Endothelial cell (in vitro differentiated cells): ENCODE measurements at regions not wholly inside any gene's neighbourhood (a gene's known extent, or its start where the extent isn't known, plus 50 kb on each side); places are given as distances from the start of the nearest gene placed in this dataset.

Source experiments
- DNase-seq: peaks from one replicate; pipeline ENCODE4 v3.0.0; 2021; ENCODE audit warnings: low spot score
- H3K27ac Mint-ChIP-seq: one replicate; pipeline ENCODE4 v1.8.0; 2021; ENCODE audit warnings: mixed read lengths, inconsistent platforms; ENCODE audit not compliant: unreplicated experiment
- H3K27me3 Mint-ChIP-seq: one replicate; pipeline ENCODE4 v1.8.0; 2021; ENCODE audit warnings: mild to moderate bottlenecking, moderate library complexity, mixed read lengths, inconsistent platforms; ENCODE audit not compliant: unreplicated experiment
- H3K36me3 Mint-ChIP-seq: one replicate; pipeline ENCODE4 v1.8.0; 2021; ENCODE audit warnings: mild to moderate bottlenecking, low read depth, mixed read lengths, inconsistent platforms; ENCODE audit not compliant: unreplicated experiment
- H3K4me1 Mint-ChIP-seq: one replicate; pipeline ENCODE4 v1.8.0; 2021; ENCODE audit warnings: mild to moderate bottlenecking, mixed read lengths, inconsistent platforms; ENCODE audit not compliant: unreplicated experiment
- H3K4me3 Mint-ChIP-seq: one replicate; pipeline ENCODE4 v1.8.0; 2021; ENCODE audit warnings: mild to moderate bottlenecking, mixed read lengths, inconsistent platforms; ENCODE audit not compliant: unreplicated experiment
- H3K9me3 Mint-ChIP-seq: one replicate; pipeline ENCODE4 v1.8.0; 2021; ENCODE audit warnings: mixed read lengths, inconsistent platforms; ENCODE audit not compliant: unreplicated experiment
- TF ChIP-seq, protein P1 (sequence below): fragments of 200-600 bp; sonication (generic); IDR thresholded peaks from one replicate; pipeline ENCODE4 v1.5.0; 2021; ENCODE audit warnings: antibody characterized with exemption; ENCODE audit not compliant: unreplicated experiment

GRCh38 chr4:188722911-188723310, 583.7 kb downstream of the TRIML1 start:
- no peak for DNase-seq
- Mint-ChIP-seq H3K36me3 (peaks cover 3% of the 10 kb centered on the region), H3K4me1 (no peaks in the 10 kb centered on the region), H3K9me3 (peaks cover 4% of the 10 kb centered on the region), H3K27me3 (no peaks in the 10 kb centered on the region), H3K4me3 (no peak overlapping the region), H3K27ac (no peak overlapping the region)
- TF ChIP-seq, protein P1, sequence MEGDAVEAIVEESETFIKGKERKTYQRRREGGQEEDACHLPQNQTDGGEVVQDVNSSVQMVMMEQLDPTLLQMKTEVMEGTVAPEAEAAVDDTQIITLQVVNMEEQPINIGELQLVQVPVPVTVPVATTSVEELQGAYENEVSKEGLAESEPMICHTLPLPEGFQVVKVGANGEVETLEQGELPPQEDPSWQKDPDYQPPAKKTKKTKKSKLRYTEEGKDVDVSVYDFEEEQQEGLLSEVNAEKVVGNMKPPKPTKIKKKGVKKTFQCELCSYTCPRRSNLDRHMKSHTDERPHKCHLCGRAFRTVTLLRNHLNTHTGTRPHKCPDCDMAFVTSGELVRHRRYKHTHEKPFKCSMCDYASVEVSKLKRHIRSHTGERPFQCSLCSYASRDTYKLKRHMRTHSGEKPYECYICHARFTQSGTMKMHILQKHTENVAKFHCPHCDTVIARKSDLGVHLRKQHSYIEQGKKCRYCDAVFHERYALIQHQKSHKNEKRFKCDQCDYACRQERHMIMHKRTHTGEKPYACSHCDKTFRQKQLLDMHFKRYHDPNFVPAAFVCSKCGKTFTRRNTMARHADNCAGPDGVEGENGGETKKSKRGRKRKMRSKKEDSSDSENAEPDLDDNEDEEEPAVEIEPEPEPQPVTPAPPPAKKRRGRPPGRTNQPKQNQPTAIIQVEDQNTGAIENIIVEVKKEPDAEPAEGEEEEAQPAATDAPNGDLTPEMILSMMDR: no peak

GRCh38 chr4:188727746-188728145, 588.5 kb downstream of the TRIML1 start:
- TF ChIP-seq, protein P1: no peak

GRCh38 chr4:188728359-188728758, 589.1 kb downstream of the TRIML1 start:
- peak overlapping the region; percentile 93 for H3K27ac Mint-ChIP-seq
- H3K36me3 Mint-ChIP-seq: no peaks in the 10 kb centered on the region
- peaks cover 8% of the 10 kb centered on the region for H3K4me1 Mint-ChIP-seq
- no peaks in the 10 kb centered on the region for H3K9me3 Mint-ChIP-seq
- no peak for DNase-seq
- H3K27me3 Mint-ChIP-seq: peaks cover 1% of the 10 kb centered on the region
- TF ChIP-seq, protein P1: no peak
- no peak overlapping the region for H3K4me3 Mint-ChIP-seq

More at GRCh38 chr4:188727746-188728145, 588.5 kb downstream of the TRIML1 start:
- no peaks in the 10 kb centered on the region for H3K9me3 Mint-ChIP-seq
- no peak for DNase-seq
- H3K4me3 Mint-ChIP-seq: no peak overlapping the region
- H3K36me3 Mint-ChIP-seq: no peaks in the 10 kb centered on the region
- no peak overlapping the region for H3K27ac Mint-ChIP-seq
- peaks cover 8% of the 10 kb centered on the region for H3K4me1 Mint-ChIP-seq
- peaks cover 1% of the 10 kb centered on the region for H3K27me3 Mint-ChIP-seq

GRCh38 chr4:188732131-188732530, 592.9 kb downstream of the TRIML1 start:
- DNase-seq: no peak
- Mint-ChIP-seq H3K27me3 (peaks cover 1% of the 10 kb centered on the region), H3K9me3 (no peaks in the 10 kb centered on the region), H3K36me3 (peaks cover 6% of the 10 kb centered on the region), H3K4me1 (peaks cover 8% of the 10 kb centered on the region), H3K27ac (no peak overlapping the region), H3K4me3 (no peak overlapping the region)
- TF ChIP-seq, protein P1: no peak

- Mint-ChIP-seq H3K27ac (no peak overlapping the region), H3K9me3 (no peaks in the 10 kb centered on the region), H3K4me3 (no peak overlapping the region), H3K4me1 (no peaks in the 10 kb centered on the region), H3K27me3 (peaks cover 1% of the 10 kb centered on the region), H3K36me3 (peaks cover 6% of the 10 kb centered on the region)
- TF ChIP-seq, protein P1: no peak
- DNase-seq: no peak
Measured at GRCh38 chr4:188735082-188735481, 595.8 kb downstream of the TRIML1 start.
